Neuronal stem cell (in vitro differentiated cells): ENCODE measurements at regions not wholly inside any gene's neighbourhood (a gene's known extent, or its start where the extent isn't known, plus 50 kb on each side); places are given as distances from the start of the nearest gene placed in this dataset.

ENCODE experiments used
- DNase-seq: peaks from one replicate; pipeline ENCODE4 v3.0.0-alpha.2; 2013; ENCODE audit warnings: low spot score
- H2AFZ ChIP-seq: one replicate; pipeline ENCODE4 v1.6.1; 2013; ENCODE audit warnings: mild to moderate bottlenecking, low read length, inconsistent platforms
- H2AK5ac ChIP-seq: 2 replicates; pipeline ENCODE4 v1.6.1; 2013; ENCODE audit warnings: low read depth, mild to moderate bottlenecking, inconsistent platforms, low read length, moderate library complexity, mixed read lengths
- H2BK120ac ChIP-seq: 2 replicates; pipeline ENCODE4 v1.6.1; 2013; ENCODE audit warnings: low read depth, mild to moderate bottlenecking, inconsistent platforms, low read length, moderate library complexity, mixed read lengths
- H2BK12ac ChIP-seq: one replicate; pipeline ENCODE4 v1.6.1; 2013; ENCODE audit warnings: low read length, inconsistent platforms
- H2BK15ac ChIP-seq: 2 replicates; pipeline ENCODE4 v1.6.1; 2013; ENCODE audit warnings: mild to moderate bottlenecking, low read length, inconsistent platforms, mixed read lengths
- H2BK5ac ChIP-seq: one replicate; pipeline ENCODE4 v1.6.1; 2013; ENCODE audit warnings: inconsistent platforms, mild to moderate bottlenecking, low read length, moderate library complexity
- H3K14ac ChIP-seq: one replicate; pipeline ENCODE4 v1.6.1; 2013; ENCODE audit warnings: low read length, inconsistent platforms
- H3K18ac ChIP-seq: 2 replicates; pipeline ENCODE4 v1.6.1; 2013; ENCODE audit warnings: low read length, inconsistent platforms
- H3K23ac ChIP-seq: 2 replicates; pipeline ENCODE4 v1.6.1; 2013; ENCODE audit warnings: low read depth, mild to moderate bottlenecking, mixed read lengths, low read length, inconsistent platforms; ENCODE audit not compliant: poor library complexity
- H3K27ac ChIP-seq: replicated peaks from 3 replicates; pipeline ENCODE4 v1.5.1; 2013; ENCODE audit warnings: low read length, inconsistent platforms
- H3K27me3 ChIP-seq, 3 experiments: 2 replicates each; pipeline ENCODE4 v1.6.1; 2013; ENCODE audit warnings: low read length in 3 of 3, mild to moderate bottlenecking in 2 of 3, inconsistent platforms in 1 of 3, low read depth in 1 of 3, mixed read lengths in 1 of 3, moderate library complexity in 1 of 3; ENCODE audit not compliant: control insufficient read depth in 3 of 3, insufficient read depth in 3 of 3
- H3K36me3 ChIP-seq, 2 donors: replicated peaks in 1 of 2; 2 replicates each; pipeline ENCODE4 v1.6.1; 2013; ENCODE audit warnings: low read length in 2 of 2; ENCODE audit not compliant: control insufficient read depth in 2 of 2, insufficient read depth in 2 of 2
- H3K4ac ChIP-seq: 2 replicates; pipeline ENCODE4 v1.6.1; 2013; ENCODE audit warnings: inconsistent platforms, mild to moderate bottlenecking, low read length, moderate library complexity
- H3K4me1 ChIP-seq, 2 donors: 1 replicate in 1 of 2; 2 replicates in 1 of 2; pipeline ENCODE4 v1.6.1; 2013; ENCODE audit warnings: low read length in 2 of 2, low read depth in 1 of 2; ENCODE audit not compliant: control insufficient read depth in 2 of 2, insufficient read depth in 1 of 2
- H3K4me2 ChIP-seq: one replicate; pipeline ENCODE4 v1.6.1; 2013; ENCODE audit warnings: mild to moderate bottlenecking, low read length, inconsistent platforms; ENCODE audit not compliant: insufficient read depth, poor library complexity, severe bottlenecking
- H3K4me3 ChIP-seq, 2 donors: 2 replicates each; pipeline ENCODE4 v1.5.1; 2013; ENCODE audit warnings: low read length in 2 of 2, mild to moderate bottlenecking in 2 of 2, inconsistent platforms in 1 of 2, moderate library complexity in 1 of 2
- H3K79me1 ChIP-seq: one replicate; pipeline ENCODE4 v1.6.1; 2013; ENCODE audit warnings: low read depth, mild to moderate bottlenecking, inconsistent platforms, low read length, moderate library complexity
- H3K9ac ChIP-seq: one replicate; pipeline ENCODE4 v1.6.1; 2013; ENCODE audit warnings: mild to moderate bottlenecking, low read depth, low read length, inconsistent platforms; ENCODE audit not compliant: poor library complexity
- H3K9me3 ChIP-seq, 2 donors: replicated peaks in 1 of 2; 2 replicates each; pipeline versions ENCODE3 to v1.6.1; 2013; ENCODE audit warnings: low read length in 2 of 2, mild to moderate bottlenecking in 2 of 2, inconsistent platforms in 1 of 2, low read depth in 1 of 2, mixed read lengths in 1 of 2, moderate library complexity in 1 of 2; ENCODE audit not compliant: control insufficient read depth in 2 of 2, insufficient read depth in 1 of 2
- H4K8ac ChIP-seq: one replicate; pipeline ENCODE4 v1.6.1; 2013; ENCODE audit warnings: low read depth, mild to moderate bottlenecking, inconsistent platforms, low read length, moderate library complexity
- H4K91ac ChIP-seq: one replicate; pipeline ENCODE4 v1.6.1; 2013; ENCODE audit warnings: low read length, low read depth, mild to moderate bottlenecking, inconsistent platforms; ENCODE audit not compliant: poor library complexity
- WGBS, 2 donors: extraction: QIAGEN DNeasy Blood & Tissue Kit; methylation state at CpG; one replicate each; pipeline ENCODE4 v1.1.7; 2013; ENCODE audit warnings: missing lambda C conversion rate in 2 of 2, mixed read lengths in 1 of 2; ENCODE audit not compliant: insufficient read length in 2 of 2, insufficient replicate concordance in 1 of 2; ENCODE audit errors: extremely low coverage in 2 of 2; 5-methylcytosine and 5-hydroxymethylcytosine counted together

DNA sequence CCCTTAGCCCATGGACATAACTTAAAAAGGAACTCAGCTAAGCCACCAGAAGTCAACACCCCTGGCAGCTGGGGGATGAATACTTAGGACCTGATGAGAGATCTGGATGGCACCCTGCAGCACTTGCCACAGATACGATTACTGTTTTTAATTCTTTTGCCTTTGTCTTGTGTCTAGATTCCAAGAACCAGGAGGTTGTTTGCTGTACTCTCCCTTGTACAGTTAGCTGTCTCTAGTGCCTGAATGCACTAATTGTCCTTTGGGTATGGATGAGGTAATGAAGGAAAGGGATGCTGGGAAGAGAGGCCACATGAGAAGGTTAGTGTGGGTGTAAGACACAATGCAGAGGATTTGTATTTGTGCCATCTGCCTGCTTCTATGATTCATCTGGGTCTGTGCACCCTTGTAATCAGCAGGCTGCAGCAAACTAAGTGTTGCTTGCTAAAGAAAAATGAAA, 385.8 kb downstream of the KCNRG start:
- Histone ChIP-seq H2AK5ac (no peak overlapping the region), H3K4me1 (peaks cover 2 to 7% of the 10 kb centered on the region in 2 donors), H2BK5ac (no peak overlapping the region), H3K79me1 (no peaks in the 10 kb centered on the region), H4K91ac (no peak overlapping the region), H3K36me3 (no peaks in the 10 kb centered on the region), H3K14ac (no peak overlapping the region), H3K4me2 (no peak overlapping the region), H3K4me3 (no peak overlapping the region), H3K9ac (no peak overlapping the region), H4K8ac (no peak overlapping the region), H2AFZ (peak overlapping the region; percentile 44), H2BK12ac (no peak overlapping the region), H3K27ac (no peak overlapping the region), H3K4ac (no peak overlapping the region), H3K27me3 (no peaks in the 10 kb centered on the region), H2BK15ac (no peak overlapping the region), H3K9me3 (peaks cover 0 to 2% of the 10 kb centered on the region in 2 donors), H2BK120ac (no peak overlapping the region), H3K18ac (no peak overlapping the region), H3K23ac (no peak overlapping the region)
- no peak for DNase-seq
- WGBS, 2 donors = no CpG with 5 or more reads among the region's 1 CpG

DNA sequence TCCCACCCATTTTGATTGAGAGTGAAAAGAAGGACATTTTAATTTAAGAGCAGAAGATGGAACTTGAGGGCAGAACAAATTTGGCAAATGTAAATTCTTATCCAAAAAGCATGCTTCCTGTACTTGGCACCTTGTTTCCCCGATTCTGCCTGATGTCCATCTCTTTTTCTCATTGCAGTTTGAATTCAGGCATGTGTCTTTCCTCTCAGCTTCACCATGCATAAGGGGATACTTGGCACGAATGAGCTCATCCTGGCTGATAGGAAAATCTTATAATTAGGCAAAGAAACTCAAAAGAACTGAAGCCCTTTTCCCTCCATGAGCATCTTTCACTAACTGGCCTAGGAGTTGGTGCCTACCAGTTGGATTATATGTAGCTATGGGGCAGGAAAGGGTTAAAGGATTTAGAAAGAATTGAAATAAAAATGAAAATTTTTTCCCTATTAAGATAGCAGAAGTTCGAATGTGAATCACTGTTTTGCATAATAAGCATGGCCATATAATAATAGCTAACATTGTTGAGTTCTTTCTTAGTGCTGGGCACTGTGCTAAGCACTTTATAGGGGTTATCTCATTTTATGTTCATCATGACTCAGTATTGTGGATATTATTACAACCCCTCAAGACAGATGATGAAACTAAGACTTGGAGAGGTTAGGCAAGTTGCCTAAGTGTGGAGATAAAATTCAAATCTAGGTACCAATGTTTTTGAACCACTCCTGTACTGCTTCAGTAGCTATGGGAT, 386.6 kb downstream of the KCNRG start:
- H3K27me3 ChIP-seq = no peaks in the 10 kb centered on the region
- H3K14ac ChIP-seq = no peak overlapping the region
- WGBS, 2 donors = no CpG with 5 or more reads among the region's 3 CpGs
- no peak overlapping the region for H2BK120ac ChIP-seq
- H2BK5ac ChIP-seq = no peak overlapping the region
- H3K27ac ChIP-seq = no peak overlapping the region
- peaks cover 4 to 7% of the 10 kb centered on the region in 2 donors for H3K4me1 ChIP-seq
- H4K91ac ChIP-seq = no peak overlapping the region
- H3K4me3 ChIP-seq = no peak overlapping the region
- no peak overlapping the region for H2BK15ac ChIP-seq
- DNase-seq = no peak
- no peaks in the 10 kb centered on the region for H3K9me3 ChIP-seq
- H2AFZ ChIP-seq = peak overlapping the region; percentile 44
- no peak overlapping the region for H3K23ac ChIP-seq
- no peaks in the 10 kb centered on the region for H3K36me3 ChIP-seq
- H3K4me2 ChIP-seq = no peak overlapping the region
- no peak overlapping the region for H3K4ac ChIP-seq
- H4K8ac ChIP-seq = no peak overlapping the region
- no peak overlapping the region for H3K9ac ChIP-seq
- no peak overlapping the region for H3K18ac ChIP-seq
- H2AK5ac ChIP-seq = no peak overlapping the region
- no peak overlapping the region for H2BK12ac ChIP-seq
- no peaks in the 10 kb centered on the region for H3K79me1 ChIP-seq

DNA sequence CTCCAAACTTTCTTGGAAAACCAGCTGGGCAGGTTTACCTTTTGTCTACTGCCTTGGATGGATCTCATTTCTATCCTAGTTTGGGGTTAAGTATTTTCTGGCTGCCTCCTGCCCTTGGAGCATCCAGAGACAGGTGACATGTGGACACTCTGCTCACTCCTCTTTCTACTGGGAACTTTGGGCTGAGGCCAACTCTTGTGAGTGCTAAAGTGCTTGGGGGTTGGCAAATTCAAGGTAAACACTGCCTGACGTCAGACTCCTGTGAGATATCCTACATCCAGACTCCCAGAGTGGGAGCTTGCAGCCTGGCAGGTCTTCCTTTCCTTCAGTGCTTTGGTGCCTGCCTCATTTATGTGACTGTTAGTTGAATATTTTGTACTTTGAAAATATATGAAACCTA, 388.1 kb downstream of the KCNRG start:
- H4K8ac ChIP-seq = no peak overlapping the region
- H3K4me2 ChIP-seq = no peak overlapping the region
- H3K79me1 ChIP-seq = no peaks in the 10 kb centered on the region
- H3K23ac ChIP-seq = no peak overlapping the region
- H2AFZ ChIP-seq = no peak overlapping the region
- no peak for DNase-seq
- no peak overlapping the region for H2AK5ac ChIP-seq
- no peaks in the 10 kb centered on the region for H3K9me3 ChIP-seq
- no peak overlapping the region for H4K91ac ChIP-seq
- no peak overlapping the region for H3K14ac ChIP-seq
- no peaks in the 10 kb centered on the region for H3K36me3 ChIP-seq
- H2BK12ac ChIP-seq = no peak overlapping the region
- H3K4me1 ChIP-seq = peaks cover 6 to 7% of the 10 kb centered on the region in 2 donors
- no peak overlapping the region for H3K4me3 ChIP-seq
- H2BK15ac ChIP-seq = no peak overlapping the region
- H3K27me3 ChIP-seq = no peaks in the 10 kb centered on the region
- WGBS, 2 donors = no CpG with 5 or more reads among the region's 1 CpG
- H3K4ac ChIP-seq = no peak overlapping the region
- no peak overlapping the region for H2BK5ac ChIP-seq
- H2BK120ac ChIP-seq = no peak overlapping the region
- H3K9ac ChIP-seq = no peak overlapping the region
- H3K27ac ChIP-seq = no peak overlapping the region
- H3K18ac ChIP-seq = no peak overlapping the region

- Histone ChIP-seq H4K91ac (no peak overlapping the region), H2AFZ (no peak overlapping the region), H2AK5ac (no peak overlapping the region), H3K4me3 (no peak overlapping the region), H3K36me3 (no peaks in the 10 kb centered on the region), H3K9me3 (no peaks in the 10 kb centered on the region), H2BK15ac (no peak overlapping the region), H3K27ac (no peak overlapping the region), H2BK5ac (no peak overlapping the region), H3K23ac (no peak overlapping the region), H3K27me3 (no peaks in the 10 kb centered on the region), H3K9ac (no peak overlapping the region), H2BK120ac (no peak overlapping the region), H3K4ac (no peak overlapping the region), H3K14ac (no peak overlapping the region), H2BK12ac (no peak overlapping the region), H4K8ac (no peak overlapping the region), H3K18ac (no peak overlapping the region), H3K4me1 (peaks cover 6 to 7% of the 10 kb centered on the region in 2 donors), H3K79me1 (no peaks in the 10 kb centered on the region), H3K4me2 (no peak overlapping the region)
- DNase-seq = no peak
- no CpG with 5 or more reads among the region's 3 CpGs for WGBS, 2 donors
Observed at GRCh38 chr13:50404116-50404515, 388.9 kb downstream of the KCNRG start.
